K562 (cell line): ENCODE measurements at regions not wholly inside any gene's neighbourhood (a gene's known extent, or its start where the extent isn't known, plus 50 kb on each side); places are given as distances from the start of the nearest gene placed in this dataset.

Experiments
- ATAC-seq: fragments of 200-7000 bp; cut with Tn5 transposase; 3 replicates; pipeline ENCODE4 v1.9.1; 2020; ENCODE audit warnings: moderate library complexity
- BruUV-seq: library from RNA; stranded (reverse); fragments of 400-500 nt; replicated peaks from 2 replicates; lab custom pipeline; 2021; lab: Mats Ljungman, UMichigan
- CTCF ChIA-PET: fragments of 300-600 bp; formaldehyde crosslinking; extraction: SDS; loops from one replicate; lab custom pipeline; 2021; ENCODE audit warnings: low intra/inter-chr PET ratio; lab: Yijun Ruan, JAX
- POLR2A ChIA-PET: fragments of 300-600, 350-650 bp; sonication (Branson Sonifier 250); formaldehyde crosslinking; extraction: SDS; loops from one replicate; lab custom pipeline; 2021; ENCODE audit warnings: antibody characterized with exemption, inconsistent platforms; lab: Yijun Ruan, JAX
- DNase-seq, 4 experiments: peaks; one replicate each; pipeline versions ENCODE4 v3.0.0 to v3.0.0-alpha.2; 2011 to 2018; ENCODE audit warnings: low spot score in 3 of 4, mixed read lengths in 3 of 4; ENCODE audit errors: extremely low read depth in 1 of 4
- FAIRE-seq: peaks from 2 replicates; lab custom pipeline; 2011; peaks lifted over from hg19 to GRCh38; lab: Jason Lieb, UNC
- H2AFZ ChIP-seq: 2 replicates; pipeline ENCODE4 v1.6.0; 2011; ENCODE audit warnings: low read depth, low read length, control low read depth, inconsistent platforms
- H3K27ac ChIP-seq: fragments of 200-600 bp; 3 replicates; pipeline ENCODE4 v1.8.0; 2011; ENCODE audit warnings: low read depth, mild to moderate bottlenecking, control low read depth, inconsistent platforms, low read length, moderate library complexity, mixed read lengths; ENCODE audit errors: extremely low read depth
- H3K27me3 ChIP-seq, 2 experiments: fragments of 300-600 bp in 1 of 2; 2 replicates in 1 of 2; 3 replicates in 1 of 2; pipeline versions ENCODE4 v1.6.0 to v1.8.0; 2011; ENCODE audit warnings: inconsistent platforms in 2 of 2, low read length in 2 of 2, mild to moderate bottlenecking in 1 of 2, mixed read lengths in 1 of 2, moderate library complexity in 1 of 2; ENCODE audit not compliant: control insufficient read depth in 2 of 2, insufficient read depth in 2 of 2
- H3K36me3 ChIP-seq: fragments of 300-600 bp; 3 replicates; pipeline ENCODE4 v1.8.0; 2011; ENCODE audit warnings: mild to moderate bottlenecking, low read length, inconsistent platforms; ENCODE audit not compliant: control insufficient read depth, insufficient read depth
- H3K4me1 ChIP-seq, 2 experiments: fragments of 200-600 bp in 1 of 2; replicated peaks in 1 of 2; 2 replicates in 1 of 2; 3 replicates in 1 of 2; pipeline versions ENCODE4 v1.5.1 to v1.8.0; 2011; ENCODE audit warnings: inconsistent platforms in 2 of 2, low read length in 2 of 2, mild to moderate bottlenecking in 1 of 2, mixed read lengths in 1 of 2, moderate library complexity in 1 of 2; ENCODE audit not compliant: control insufficient read depth in 2 of 2, insufficient read depth in 2 of 2
- H3K4me2 ChIP-seq: 2 replicates; pipeline ENCODE4 v1.6.1; 2011; ENCODE audit warnings: low read length, control low read depth, inconsistent platforms, mixed read lengths; ENCODE audit not compliant: insufficient read depth
- H3K4me3 ChIP-seq: fragments of 200-600 bp; sonication (generic), shearing (Covaris generic); 2 replicates; pipeline ENCODE4 v1.5.1; 2016; ENCODE audit warnings: control low read depth, inconsistent platforms
- H3K79me2 ChIP-seq: fragments of 200-600 bp; 3 replicates; pipeline ENCODE4 v1.8.0; 2011; ENCODE audit warnings: low read length, inconsistent platforms; ENCODE audit not compliant: control insufficient read depth, insufficient read depth
- H3K9ac ChIP-seq, 2 experiments: 2 replicates each; pipeline versions ENCODE4 v1.6.0 to v1.6.1; 2011; ENCODE audit warnings: low read depth in 2 of 2, low read length in 2 of 2, control low read depth in 1 of 2, inconsistent platforms in 1 of 2, mild to moderate bottlenecking in 1 of 2, mixed read lengths in 1 of 2; ENCODE audit not compliant: insufficient read depth in 1 of 2
- H3K9me1 ChIP-seq: one replicate; pipeline ENCODE4 v1.6.0; 2011; ENCODE audit warnings: inconsistent platforms, mild to moderate bottlenecking, low read length, moderate library complexity; ENCODE audit not compliant: control insufficient read depth, insufficient read depth
- H3K9me3 ChIP-seq: replicated peaks from 2 replicates; pipeline ENCODE4 v1.5.1; 2011; ENCODE audit warnings: low read depth, low read length, inconsistent platforms; ENCODE audit not compliant: control insufficient read depth, insufficient read depth
- H4K20me1 ChIP-seq: replicated peaks from 2 replicates; pipeline ENCODE4 v1.6.1; 2011; ENCODE audit warnings: low read length, inconsistent platforms, mixed read lengths; ENCODE audit not compliant: control insufficient read depth, insufficient read depth
- BRCA1 ChIP-seq, 2 experiments: fragments of 450-650 bp in 1 of 2; sonication (generic) in 1 of 2; formaldehyde crosslinking in 1 of 2; IDR thresholded peaks; 2 replicates each; pipeline versions ENCODE4 v1.5.0 to v1.6.1; 2017 to 2020; ENCODE audit warnings: mild to moderate bottlenecking in 1 of 2, missing genetic modification reagents in 1 of 2
- CBFB ChIP-seq: sonication (generic); formaldehyde crosslinking; IDR thresholded peaks from 2 replicates; pipeline ENCODE4 v1.4.0; 2020; ENCODE audit warnings: mild to moderate bottlenecking, missing genetic modification reagents
- CC2D1A ChIP-seq: fragments of 450-650 bp; IDR thresholded peaks from 2 replicates; pipeline ENCODE4 v1.6.1; 2017; ENCODE audit warnings: mild to moderate bottlenecking
- CHD2 ChIP-seq: IDR thresholded peaks from 2 replicates; pipeline ENCODE4 v1.6.1; 2011; ENCODE audit warnings: low read depth, low read length
- CREM ChIP-seq: IDR thresholded peaks from 2 replicates; pipeline ENCODE4 v1.6.1; 2014; ENCODE audit warnings: antibody characterized with exemption, low read depth
- DNMT1 ChIP-seq: fragments of 450-650 bp; IDR thresholded peaks from 2 replicates; pipeline ENCODE4 v1.6.1; 2016; ENCODE audit warnings: antibody characterized with exemption, mild to moderate bottlenecking
- FOXJ3 ChIP-seq: sonication (generic); formaldehyde crosslinking; IDR thresholded peaks from 2 replicates; pipeline ENCODE4 v1.4.0; 2020; ENCODE audit warnings: mild to moderate bottlenecking, missing genetic modification reagents
- KDM1A ChIP-seq, 2 experiments: fragments of 450-650 bp; IDR thresholded peaks; 2 replicates each; pipeline ENCODE4 v1.6.1; 2016; ENCODE audit warnings: mild to moderate bottlenecking in 2 of 2
- NCOR1 ChIP-seq: fragments of 450-650 bp; IDR thresholded peaks from 2 replicates; pipeline ENCODE4 v1.6.1; 2016; ENCODE audit warnings: mild to moderate bottlenecking, moderate library complexity
- NFRKB ChIP-seq: fragments of 450-650 bp; IDR thresholded peaks from 2 replicates; pipeline ENCODE4 v1.6.1; 2016; ENCODE audit warnings: low read depth
- RBM17 ChIP-seq: fragments of 200-400 bp; formaldehyde crosslinking; IDR thresholded peaks from 2 replicates; pipeline ENCODE4 v1.6.1; 2017; ENCODE audit warnings: low read depth, mild to moderate bottlenecking, low read length, borderline replicate concordance
- SMAD1 ChIP-seq: fragments of 150-350 bp; IDR thresholded peaks from 2 replicates; pipeline ENCODE4 v1.6.1; 2014; ENCODE audit warnings: low read length, low read depth; ENCODE audit not compliant: partially characterized antibody
- ZNF24 ChIP-seq: fragments of 450-650 bp; IDR thresholded peaks from 2 replicates; pipeline ENCODE4 v1.6.1; 2016
- ZNF318 ChIP-seq, 2 experiments: fragments of 450-650 bp; IDR thresholded peaks; 2 replicates each; pipeline ENCODE4 v1.6.1; 2016; ENCODE audit warnings: mild to moderate bottlenecking in 2 of 2, borderline replicate concordance in 1 of 2, low read depth in 1 of 2, moderate library complexity in 1 of 2
- ZNF354B ChIP-seq: fragments of 250-450 bp; sonication (Bioruptor Pico); IDR thresholded peaks from 2 replicates; pipeline ENCODE4 v1.4.0; 2020
- ZNF436 ChIP-seq: fragments of 250-450, 450-650 bp; sonication (Bioruptor Pico); formaldehyde crosslinking; IDR thresholded peaks from 2 replicates; pipeline ENCODE4 v1.7.0; 2020; ENCODE audit warnings: mild to moderate bottlenecking
- WGBS: fragments of 100-300 bp; shearing (Covaris generic); methylation state at CpG from one replicate; pipeline ENCODE4 v1.1.6; 2016; ENCODE audit warnings: low coverage, mixed read lengths; ENCODE audit not compliant: insufficient coverage; ENCODE audit errors: missing lambda C conversion rate; 5-methylcytosine and 5-hydroxymethylcytosine counted together
- in situ Hi-C: fragments of 300-500 bp; cut with MboI; formaldehyde crosslinking; loops from 4 replicates; pipeline ENCODE4 v1.15.0; 2018; ENCODE audit warnings: inconsistent platforms, mixed read lengths
- intact Hi-C: fragments of 100-400 bp; cut with micrococcal nuclease; formaldehyde crosslinking; loops from 2 replicates; pipeline ENCODE4 v1.14.2; 2022

DNA sequence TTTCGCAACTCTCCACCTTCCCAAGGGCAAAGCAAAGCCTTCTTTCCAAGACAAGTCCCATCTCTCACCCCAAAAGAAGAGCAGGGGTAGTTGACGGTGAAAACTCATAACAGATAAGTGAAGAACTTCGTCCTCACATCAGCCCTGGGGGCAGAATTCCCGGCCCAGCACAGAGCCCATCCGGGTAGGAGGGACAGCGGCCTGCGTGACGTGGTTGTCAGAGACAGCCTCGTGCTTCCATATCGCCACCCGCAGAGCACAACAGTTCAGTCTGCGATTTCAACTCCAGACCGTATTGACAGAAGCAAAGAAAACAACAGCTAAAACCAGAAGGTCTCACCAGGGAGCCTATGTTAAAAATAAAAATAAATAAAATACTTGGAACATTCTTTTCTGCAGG is 273.2 kb downstream of the SYK start:
- no peak for DNase-seq
- Histone ChIP-seq H3K9me1 (no peaks in the 10 kb centered on the region), H3K4me2 (no peak overlapping the region), H4K20me1 (no peaks in the 10 kb centered on the region), H3K4me3 (no peak overlapping the region), H3K27me3 (peaks cover 0 to 30% of the 10 kb centered on the region in 2 experiments; a peak in 2 of 5 replicates), H3K4me1 (no peaks in the 10 kb centered on the region; a peak in 1 of 5 replicates), H2AFZ (no peak overlapping the region), H3K9me3 (no peaks in the 10 kb centered on the region), H3K79me2 (no peaks in the 10 kb centered on the region), H3K36me3 (no peaks in the 10 kb centered on the region), H3K9ac (no peak overlapping the region), H3K27ac (no peak overlapping the region)
- FAIRE-seq = no peak
- WGBS = 8% methylated on average over 12 of the region's 13 CpGs
- intact Hi-C loops = no loop called here
- POLR2A ChIA-PET = no interaction called here
- no TSS peak for BruUV-seq
- TF ChIP-seq NFRKB (no peak), BRCA1 (IDR thresholded peaks at IDR 0.05) (no peak), BRCA1 (CRISPR knock-in tag; IDR thresholded peaks at IDR 0.05) (no peak), KDM1A (IDR thresholded peaks at IDR 0.05) (no peak), CREM (no peak), ZNF24 (no peak), RBM17 (no peak), SMAD1 (no peak), CHD2 (no peak), CBFB (CRISPR knock-in tag) (no peak), DNMT1 (no peak), ZNF354B (CRISPR knock-in tag) (no peak), NCOR1 (no peak), ZNF318 (IDR thresholded peaks at IDR 0.05; ENCODE audit: borderline replicate concordance in 1 of 2, low read depth in 1 of 2) (no peak), FOXJ3 (CRISPR knock-in tag) (no peak), ZNF436 (CRISPR knock-in tag) (no peak), CC2D1A (no peak)
- in situ Hi-C loops = no loop called here
- CTCF ChIA-PET = no interaction called here
- ATAC-seq = no peak
